Stimulated activated CD4-positive, alpha-beta T cell treated with anti-CD3 and anti-CD28 coated beads, Interleukin-4, amount 100 ng/mL, for 48 hours (primary cell): ENCODE measurements at regions not wholly inside any gene's neighbourhood (a gene's known extent, or its start where the extent isn't known, plus 50 kb on each side); places are given as distances from the start of the nearest gene placed in this dataset.
"Not testable (repeated sequence)": the region's sequence is repeated elsewhere in the genome, so short reads cannot be mapped to it uniquely, and the experiment has no call there.

ENCODE experiments used
- DNase-seq, 2 donors: peaks; one replicate each; pipeline ENCODE4 v3.0.0-alpha.2; 2020; ENCODE audit warnings: low read depth in 2 of 2

- no peak for DNase-seq
Measured at GRCh38 chr2:15823459-15824396, 116.6 kb upstream of the MYCN start.

GRCh38 chr2:15824467-15824866 lies 115.9 kb upstream of the MYCN start:
- not testable (repeated sequence) for DNase-seq

GRCh38 chr2:15825276-15825980 lies 114.9 kb upstream of the MYCN start:
- no peak for DNase-seq

- no peak for DNase-seq
Measured at GRCh38 chr2:15826273-15826717, 114.1 kb upstream of the MYCN start.

GRCh38 chr2:15827001-15827400 lies 113.3 kb upstream of the MYCN start:
- no peak for DNase-seq

GRCh38 chr2:15828576-15828975 lies 111.8 kb upstream of the MYCN start:
- no peak for DNase-seq

GRCh38 chr2:15829091-15829801 lies 111.1 kb upstream of the MYCN start:
- no peak for DNase-seq

GRCh38 chr2:15829985-15830384 lies 110.4 kb upstream of the MYCN start:
- no peak for DNase-seq

GRCh38 chr2:15830937-15831549 lies 109.3 kb upstream of the MYCN start:
- DNase-seq: no peak

GRCh38 chr2:15832030-15832709 lies 108.2 kb upstream of the MYCN start:
- DNase-seq: no peak

GRCh38 chr2:15832849-15833680 lies 107.3 kb upstream of the MYCN start:
- no peak for DNase-seq

GRCh38 chr2:15833731-15834130 lies 106.6 kb upstream of the MYCN start:
- no peak for DNase-seq

- DNase-seq: no peak
Measured at GRCh38 chr2:15834381-15835031, 105.8 kb upstream of the MYCN start.

GRCh38 chr2:15835991-15836688 lies 104.2 kb upstream of the MYCN start:
- DNase-seq: no peak

GRCh38 chr2:15836689-15837610 lies 103.4 kb upstream of the MYCN start:
- no peak for DNase-seq

GRCh38 chr2:15838481-15839090 lies 101.8 kb upstream of the MYCN start:
- no peak for DNase-seq

- DNase-seq: no peak
Measured at GRCh38 chr2:15839426-15840124, 100.8 kb upstream of the MYCN start.
